IPS-18a (cell line): ENCODE measurements at regions not wholly inside any gene's neighbourhood (a gene's known extent, or its start where the extent isn't known, plus 50 kb on each side); places are given as distances from the start of the nearest gene placed in this dataset.
"Not testable (repeated sequence)": the region's sequence is repeated elsewhere in the genome, so short reads cannot be mapped to it uniquely, and the experiment has no call there.

Experiments
- H3K27ac ChIP-seq: one replicate; pipeline ENCODE4 v1.5.1; 2013; ENCODE audit warnings: low read length
- H3K27me3 ChIP-seq: one replicate; pipeline ENCODE4 v1.6.1; 2013; ENCODE audit warnings: mild to moderate bottlenecking, low read length; ENCODE audit not compliant: control insufficient read depth, insufficient read depth
- H3K36me3 ChIP-seq: one replicate; pipeline ENCODE4 v1.6.1; 2013; ENCODE audit warnings: low read depth, low read length; ENCODE audit not compliant: control insufficient read depth
- H3K4me1 ChIP-seq: one replicate; pipeline ENCODE4 v1.6.1; 2013; ENCODE audit warnings: low read depth, low read length; ENCODE audit not compliant: control insufficient read depth
- H3K4me3 ChIP-seq: one replicate; pipeline ENCODE4 v1.5.1; 2013; ENCODE audit warnings: low read length
- H3K9ac ChIP-seq: one replicate; pipeline ENCODE4 v1.6.1; 2013; ENCODE audit warnings: mild to moderate bottlenecking, low read length, moderate library complexity
- H3K9me3 ChIP-seq: one replicate; pipeline ENCODE4 v1.6.1; 2013; ENCODE audit warnings: low read depth, low read length; ENCODE audit not compliant: control insufficient read depth

- H3K4me3 ChIP-seq, H3K27me3 ChIP-seq, H3K9ac ChIP-seq, H3K4me1 ChIP-seq, H3K27ac ChIP-seq, H3K36me3 ChIP-seq, H3K9me3 ChIP-seq: not testable (repeated sequence)
Measured at GRCh38 chr3:75422101-75422945, 241.8 kb upstream of the FRG2C start.

- not testable (repeated sequence) for H3K4me1 ChIP-seq, H3K27me3 ChIP-seq, H3K9me3 ChIP-seq, H3K9ac ChIP-seq, H3K4me3 ChIP-seq, H3K27ac ChIP-seq, H3K36me3 ChIP-seq
Measured at GRCh38 chr3:75425379-75425778, 238.7 kb upstream of the FRG2C start.

DNA sequence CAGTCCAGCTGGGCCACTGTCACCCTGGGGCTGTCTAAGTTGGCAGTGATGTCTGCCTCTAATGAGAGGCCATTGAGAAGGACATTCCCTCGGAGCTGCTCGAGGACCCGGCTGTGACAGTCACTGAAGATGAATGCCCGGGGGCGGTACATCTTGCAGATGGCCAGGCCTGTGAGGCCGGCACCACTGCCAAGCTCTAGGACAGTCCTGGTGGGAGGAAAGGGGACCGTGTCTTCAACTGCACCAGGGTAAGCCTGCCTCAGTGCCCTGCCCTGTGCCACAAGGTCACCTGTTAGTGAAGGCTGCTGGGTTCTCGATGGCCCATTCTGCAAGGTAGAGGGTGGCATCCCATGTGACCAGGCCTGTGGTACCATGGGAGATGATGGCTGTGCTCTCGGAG lies 236.6 kb upstream of the FRG2C start:
- H3K9me3 ChIP-seq, result not testable (repeated sequence)

DNA sequence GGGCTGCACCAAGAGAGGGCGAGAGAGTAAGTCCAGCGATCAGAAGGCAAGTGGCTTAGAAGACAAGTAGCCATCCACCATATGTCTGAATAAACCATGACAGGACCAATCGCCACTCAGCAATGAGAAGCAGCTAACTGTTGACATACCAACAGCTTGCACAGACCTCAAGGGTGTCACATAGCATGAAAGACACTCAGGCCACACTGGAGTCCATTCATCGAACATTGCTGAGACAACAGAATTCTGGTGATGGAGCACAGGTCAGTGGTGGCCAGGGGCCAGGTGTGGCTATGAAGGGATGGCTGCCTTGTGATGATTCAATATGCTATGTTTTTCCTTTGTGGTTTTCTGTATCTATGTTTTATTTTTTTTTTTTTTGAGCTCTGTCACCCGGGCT lies 236.2 kb upstream of the FRG2C start:
- H3K9ac ChIP-seq, H3K27ac ChIP-seq, H3K9me3 ChIP-seq, H3K4me1 ChIP-seq, H3K36me3 ChIP-seq, H3K4me3 ChIP-seq, H3K27me3 ChIP-seq: not testable (repeated sequence)

More for the DNA sequence above, 236.6 kb upstream of the FRG2C start:
- H3K27me3 ChIP-seq, H3K4me3 ChIP-seq, H3K27ac ChIP-seq, H3K9ac ChIP-seq, H3K36me3 ChIP-seq, H3K4me1 ChIP-seq: not testable (repeated sequence)

DNA sequence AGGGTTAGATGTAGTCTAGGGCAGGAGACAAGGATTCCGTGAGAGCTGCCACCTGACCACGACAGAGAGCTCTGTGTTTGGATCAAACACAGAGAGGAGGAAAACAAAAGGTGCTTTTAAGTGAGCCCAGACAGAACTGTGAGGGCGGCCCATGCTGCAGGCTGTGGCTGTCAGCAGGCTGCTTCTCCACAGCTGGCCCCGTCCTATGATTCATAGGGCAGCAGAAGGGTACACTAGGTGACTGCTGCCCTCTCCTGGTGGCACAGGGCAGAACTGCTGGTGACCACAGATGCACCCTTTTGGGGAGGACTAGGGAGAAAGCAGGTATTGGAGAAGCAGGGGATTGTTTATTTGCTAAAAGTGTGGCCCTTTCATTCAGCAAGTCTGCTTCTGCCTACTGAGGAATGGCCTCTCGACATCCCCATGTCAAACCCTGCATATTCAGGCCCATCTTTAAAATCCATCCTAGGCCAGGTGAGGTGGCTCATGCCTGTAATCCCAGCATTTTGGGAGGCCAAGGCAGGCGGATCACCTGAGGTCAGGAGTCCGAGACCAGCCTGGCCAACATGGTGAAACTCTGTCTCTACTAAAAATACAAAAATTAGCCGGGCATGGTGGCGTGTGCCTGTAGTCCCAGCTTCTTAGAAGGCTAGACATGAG lies 234.4 kb upstream of the FRG2C start:
- H3K27ac ChIP-seq, H3K4me3 ChIP-seq, H3K27me3 ChIP-seq, H3K9ac ChIP-seq, H3K36me3 ChIP-seq, H3K4me1 ChIP-seq, H3K9me3 ChIP-seq: not testable (repeated sequence)

DNA sequence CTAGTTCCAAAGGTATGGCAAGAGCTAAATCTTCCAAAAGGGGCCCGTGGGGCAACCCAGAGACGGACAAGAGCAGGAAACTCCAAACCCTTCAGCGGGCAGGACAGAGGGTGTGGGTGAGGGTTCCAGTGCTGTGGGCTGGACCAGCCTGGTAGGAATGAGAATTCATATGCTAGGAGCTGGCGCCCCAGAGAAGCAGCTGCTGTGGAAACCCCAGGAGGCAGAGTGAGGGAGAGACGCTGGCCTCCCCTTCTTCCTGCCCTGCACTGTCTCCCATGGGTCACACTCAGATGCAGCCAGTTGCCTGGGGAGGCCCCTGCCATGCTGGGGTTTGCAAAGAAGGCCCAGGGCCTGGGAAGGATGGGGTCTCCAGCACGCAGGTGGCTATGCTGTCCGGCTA lies 233.7 kb upstream of the FRG2C start:
- H3K36me3 ChIP-seq, H3K4me3 ChIP-seq, H3K4me1 ChIP-seq, H3K27ac ChIP-seq, H3K27me3 ChIP-seq, H3K9me3 ChIP-seq, H3K9ac ChIP-seq: not testable (repeated sequence)

DNA sequence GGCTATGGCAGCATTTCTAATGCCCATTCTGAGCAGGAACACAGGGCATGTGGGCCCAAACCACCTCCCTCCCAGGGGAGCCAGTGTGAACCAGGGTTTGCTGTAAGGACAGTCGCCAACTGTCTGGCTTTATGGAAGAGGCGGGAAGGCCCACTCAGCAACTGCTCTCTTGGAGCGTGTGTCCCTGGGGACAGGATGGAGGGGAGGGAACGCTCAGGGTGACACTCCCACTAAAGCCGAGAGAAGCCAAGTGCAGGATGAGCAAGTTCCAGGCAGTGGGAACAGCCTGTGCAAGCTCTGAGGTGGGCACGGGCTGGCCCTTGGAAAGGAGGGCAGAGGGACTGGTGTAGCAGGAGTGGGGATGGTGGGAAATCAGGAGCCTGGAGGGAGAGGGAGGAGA lies 233.0 kb upstream of the FRG2C start:
- H3K4me3 ChIP-seq, H3K36me3 ChIP-seq, H3K4me1 ChIP-seq, H3K9me3 ChIP-seq, H3K9ac ChIP-seq, H3K27ac ChIP-seq, H3K27me3 ChIP-seq: not testable (repeated sequence)

DNA sequence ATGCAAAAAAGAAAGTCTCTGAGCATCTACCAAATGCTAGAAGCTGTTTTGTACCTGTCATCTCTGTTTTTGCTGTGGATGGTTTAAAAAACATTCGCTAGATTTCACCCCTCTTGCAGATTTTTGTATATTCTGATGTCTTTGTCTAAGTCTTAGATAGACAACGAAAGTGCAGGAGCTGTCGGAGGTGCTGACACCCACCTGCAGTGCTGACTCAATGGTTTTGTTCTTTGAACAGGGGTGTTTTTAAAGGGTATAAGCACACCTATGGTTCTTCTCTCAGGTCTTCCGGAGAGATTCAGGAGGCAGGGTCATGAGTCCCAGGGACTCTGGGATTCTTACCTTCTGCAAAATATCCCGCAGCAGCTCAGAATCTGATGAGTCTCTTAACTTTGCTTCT lies 231.7 kb upstream of the FRG2C start:
- not testable (repeated sequence) for H3K27ac ChIP-seq, H3K4me3 ChIP-seq, H3K36me3 ChIP-seq, H3K9me3 ChIP-seq, H3K4me1 ChIP-seq, H3K27me3 ChIP-seq, H3K9ac ChIP-seq

GRCh38 chr3:75432885-75433284 lies 231.2 kb upstream of the FRG2C start:
- H3K27ac ChIP-seq, H3K27me3 ChIP-seq, H3K4me1 ChIP-seq, H3K9ac ChIP-seq, H3K9me3 ChIP-seq, H3K4me3 ChIP-seq, H3K36me3 ChIP-seq: not testable (repeated sequence)

- H3K9ac ChIP-seq, H3K4me3 ChIP-seq: not testable (repeated sequence)
Measured at GRCh38 chr3:75433295-75433694, 230.8 kb upstream of the FRG2C start.

DNA sequence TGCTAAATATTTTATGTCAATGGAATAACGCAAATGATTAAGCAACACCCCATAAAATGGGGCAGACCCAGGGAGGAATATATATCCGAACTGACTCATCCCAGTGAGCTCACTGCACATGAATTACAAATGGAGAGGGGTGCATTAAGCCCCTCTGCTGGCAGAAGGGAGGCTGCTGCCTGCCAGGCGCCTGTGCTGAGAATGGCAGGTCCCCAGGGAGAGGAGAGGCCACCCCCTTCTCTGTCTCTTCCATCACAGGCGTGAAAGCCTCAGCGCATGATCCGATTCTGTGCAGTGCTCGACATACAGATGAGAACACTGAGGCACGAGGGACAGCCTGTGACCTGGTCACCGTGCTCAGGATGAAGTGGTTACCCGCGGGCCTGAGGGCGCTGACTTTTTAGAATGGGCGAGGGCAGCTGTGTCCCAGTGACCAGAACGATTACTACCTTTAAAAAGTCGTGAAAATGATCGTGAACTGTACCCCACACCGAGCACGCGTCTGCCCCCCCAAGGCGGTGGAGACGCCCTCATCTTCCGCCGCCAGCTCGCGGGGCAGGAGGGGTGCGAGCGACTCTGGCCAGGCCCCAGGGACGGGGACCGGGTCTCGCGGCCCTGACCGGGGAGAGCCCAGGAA lies 229.7 kb upstream of the FRG2C start:
- H3K27ac ChIP-seq, H3K36me3 ChIP-seq, H3K27me3 ChIP-seq, H3K4me1 ChIP-seq, H3K9me3 ChIP-seq: not testable (repeated sequence)
- peak overlapping the region; percentile 74 for H3K4me3 ChIP-seq
- peak overlapping the region; percentile 69 for H3K9ac ChIP-seq

More at GRCh38 chr3:75433295-75433694, 230.8 kb upstream of the FRG2C start:
- H3K4me1 ChIP-seq, H3K27ac ChIP-seq, H3K27me3 ChIP-seq, H3K36me3 ChIP-seq, H3K9me3 ChIP-seq: not testable (repeated sequence)
